ENCODE measurements at regions not wholly inside any gene's neighbourhood (a gene's known extent, or its start where the extent isn't known, plus 50 kb on each side); places are given as distances from the start of the nearest gene placed in this dataset.

GRCh38 chr10:111551001-111551400 lies 474.2 kb downstream of the ADRA2A start:
- no peak for TF ChIP-seq CTCF (IDR thresholded peaks at IDR 0.05; ENCODE audit: low read depth, low read length)
- H3K4me3 ChIP-seq (ENCODE audit: low read depth, low read length) = no peak overlapping the region

GRCh38 chr10:111556666-111557065 lies 479.8 kb downstream of the ADRA2A start:
- no peak overlapping the region for H3K4me3 ChIP-seq (ENCODE audit: low read depth, low read length)
- TF ChIP-seq CTCF (IDR thresholded peaks at IDR 0.05; ENCODE audit: low read depth, low read length) = no peak

GRCh38 chr10:111558211-111558610 lies 481.4 kb downstream of the ADRA2A start:
- TF ChIP-seq CTCF (IDR thresholded peaks at IDR 0.05; ENCODE audit: low read depth, low read length) = no peak
- H3K4me3 ChIP-seq (ENCODE audit: low read depth, low read length) = no peak overlapping the region

GRCh38 chr10:111560027-111560426 lies 483.2 kb downstream of the ADRA2A start:
- TF ChIP-seq CTCF (IDR thresholded peaks at IDR 0.05; ENCODE audit: low read depth, low read length) = no peak
- H3K4me3 ChIP-seq (ENCODE audit: low read depth, low read length) = no peak overlapping the region

- no peak for TF ChIP-seq CTCF (IDR thresholded peaks at IDR 0.05; ENCODE audit: low read depth, low read length)
- no peak overlapping the region for H3K4me3 ChIP-seq (ENCODE audit: low read depth, low read length)
These were observed 484.3 kb downstream of the ADRA2A start for GRCh38 chr10:111561124-111561523.

GRCh38 chr10:111565542-111565941 lies 488.7 kb downstream of the ADRA2A start:
- TF ChIP-seq CTCF (IDR thresholded peaks at IDR 0.05; ENCODE audit: low read depth, low read length) = no peak
- H3K4me3 ChIP-seq (ENCODE audit: low read depth, low read length) = no peak overlapping the region

GRCh38 chr10:111578076-111578475 lies 501.2 kb downstream of the ADRA2A start:
- no peak for TF ChIP-seq CTCF (IDR thresholded peaks at IDR 0.05; ENCODE audit: low read depth, low read length)
- no peak overlapping the region for H3K4me3 ChIP-seq (ENCODE audit: low read depth, low read length)

All from WI38 (cell line).